ENCODE measurements at regions not wholly inside any gene's neighbourhood (a gene's known extent, or its start where the extent isn't known, plus 50 kb on each side); places are given as distances from the start of the nearest gene placed in this dataset.

- H3K27ac ChIP-seq: no peak overlapping the region
- intact Hi-C loops (cut with DNase I; ENCODE audit: low total_unique reads): no loop called here
- TF ChIP-seq POLR2AphosphoS5 (IDR thresholded peaks at IDR 0.05) (no peak), POLR2A (IDR thresholded peaks at IDR 0.05) (no peak), CTCF (IDR thresholded peaks at IDR 0.05 in 8 of 11, conservative IDR thresholded peaks at IDR 0.05 in 3 of 11) (no peak)
- 42 to 62% (median 48%) methylated on average over 5 of the region's 5 CpGs for WGBS, 5 donors
- H3K27me3 ChIP-seq (replicated peaks in 1 of 7): no peaks in the 10 kb centered on the region
- no peaks in the 10 kb centered on the region for H3K36me3 ChIP-seq
- no peak for DNase-seq
- H3K4me1 ChIP-seq: no peaks in the 10 kb centered on the region
- peaks cover 0 to 2% (median 0%) of the 10 kb centered on the region in 8 donors for H3K9me3 ChIP-seq
- no peak overlapping the region for H3K4me3 ChIP-seq
Measured at GRCh38 chr13:85091631-85092234, 707.5 kb downstream of the SLITRK6 start.

DNA sequence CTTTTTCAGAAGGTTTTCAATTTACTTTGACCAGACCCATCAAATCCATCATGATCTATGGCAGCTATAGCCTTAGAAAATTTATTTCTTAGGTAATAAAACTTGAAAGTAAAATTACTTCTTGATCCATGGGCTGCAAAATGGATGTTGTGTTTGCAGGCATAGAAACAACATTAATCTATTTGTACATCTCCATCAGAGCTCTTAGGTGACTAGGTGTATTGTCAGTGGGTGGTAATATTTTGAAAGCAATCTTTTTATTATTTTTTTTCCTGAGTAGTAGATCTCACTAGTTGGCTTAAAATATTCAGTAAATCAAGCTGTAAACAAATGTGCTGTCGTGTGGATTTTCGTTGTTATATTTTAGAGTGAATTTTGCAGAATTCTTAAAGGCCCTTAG is 710.0 kb downstream of the SLITRK6 start:
- TF ChIP-seq POLR2AphosphoS5 (IDR thresholded peaks at IDR 0.05) (no peak), POLR2A (IDR thresholded peaks at IDR 0.05) (no peak), CTCF (IDR thresholded peaks at IDR 0.05 in 8 of 11, conservative IDR thresholded peaks at IDR 0.05 in 3 of 11) (no peak)
- no peaks in the 10 kb centered on the region for H3K9me3 ChIP-seq
- no peaks in the 10 kb centered on the region for H3K36me3 ChIP-seq
- no peak for DNase-seq
- no peaks in the 10 kb centered on the region for H3K4me1 ChIP-seq
- no peak overlapping the region for H3K27ac ChIP-seq
- intact Hi-C loops (cut with DNase I; ENCODE audit: low total_unique reads): no loop called here
- no peaks in the 10 kb centered on the region for H3K27me3 ChIP-seq (replicated peaks in 1 of 7)
- WGBS, 5 donors: 78 to 93% (median 92%) methylated on average over 2 of the region's 2 CpGs
- no peak overlapping the region for H3K4me3 ChIP-seq

DNA sequence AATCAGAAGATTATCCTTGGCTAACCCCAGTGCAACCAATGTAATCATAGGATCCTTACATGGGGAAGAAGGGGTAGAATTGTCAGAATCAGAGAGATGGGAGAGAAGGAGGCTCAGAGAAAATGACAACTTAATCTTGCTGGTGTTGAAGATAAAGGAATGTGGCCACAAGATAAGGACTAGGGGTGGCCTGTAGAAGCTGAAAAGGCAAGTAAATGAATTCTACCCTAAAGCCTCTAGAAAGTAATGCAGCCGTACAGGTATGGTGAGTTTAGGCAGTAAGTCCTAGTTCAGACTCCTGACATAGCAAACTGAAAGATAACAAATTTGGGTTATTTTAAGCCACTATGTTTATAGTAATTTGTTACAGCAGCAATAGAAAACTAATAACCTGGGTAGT is 718.5 kb downstream of the SLITRK6 start:
- H3K4me1 ChIP-seq: no peaks in the 10 kb centered on the region
- no peaks in the 10 kb centered on the region for H3K27me3 ChIP-seq (replicated peaks in 1 of 7)
- no peaks in the 10 kb centered on the region for H3K36me3 ChIP-seq
- intact Hi-C loops (cut with DNase I; ENCODE audit: low total_unique reads): no loop called here
- H3K9me3 ChIP-seq: no peaks in the 10 kb centered on the region
- no peak for DNase-seq
- TF ChIP-seq POLR2A (IDR thresholded peaks at IDR 0.05) (no peak), POLR2AphosphoS5 (IDR thresholded peaks at IDR 0.05) (no peak), CTCF (IDR thresholded peaks at IDR 0.05 in 8 of 11, conservative IDR thresholded peaks at IDR 0.05 in 3 of 11) (no peak)
- 89 to 91% (median 90%) methylated on average over 1 of the region's 1 CpG for WGBS, 5 donors
- H3K4me3 ChIP-seq: no peak overlapping the region
- H3K27ac ChIP-seq: no peak overlapping the region

DNA sequence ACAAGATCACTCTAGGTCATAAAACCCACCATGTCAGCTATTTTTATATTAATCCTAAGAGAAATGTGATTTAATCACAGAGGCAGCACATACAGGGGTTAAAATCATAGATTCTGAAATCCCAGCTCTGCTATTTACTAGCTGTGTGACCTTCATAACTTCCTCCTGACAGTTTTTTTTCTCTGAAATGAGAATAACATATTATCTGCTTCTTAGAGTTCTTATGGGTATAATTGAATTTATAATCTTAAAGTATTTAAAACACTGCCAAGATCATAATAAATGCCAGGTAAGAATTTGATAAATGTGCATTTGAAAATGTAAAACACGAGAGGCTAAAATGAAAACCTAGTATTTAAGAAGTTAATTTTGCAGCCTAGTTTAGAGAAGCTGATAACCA is 722.9 kb downstream of the SLITRK6 start:
- intact Hi-C loops (cut with DNase I; ENCODE audit: low total_unique reads): no loop called here
- Histone ChIP-seq H3K27ac (no peak overlapping the region), H3K36me3 (no peaks in the 10 kb centered on the region), H3K9me3 (peaks cover 0 to 5% (median 0%) of the 10 kb centered on the region in 8 donors), H3K4me3 (no peak overlapping the region), H3K27me3 (replicated peaks in 1 of 7) (no peaks in the 10 kb centered on the region), H3K4me1 (no peaks in the 10 kb centered on the region)
- TF ChIP-seq CTCF (IDR thresholded peaks at IDR 0.05 in 8 of 11, conservative IDR thresholded peaks at IDR 0.05 in 3 of 11) (no peak), POLR2A (IDR thresholded peaks at IDR 0.05) (no peak), POLR2AphosphoS5 (IDR thresholded peaks at IDR 0.05) (no peak)
- DNase-seq: no peak
- 51 to 71% (median 64%) methylated on average over 1 of the region's 1 CpG for WGBS, 5 donors
